MCF 10A (cell line): ENCODE measurements at regions not wholly inside any gene's neighbourhood (a gene's known extent, or its start where the extent isn't known, plus 50 kb on each side); places are given as distances from the start of the nearest gene placed in this dataset.

ENCODE experiments used
- BruUV-seq: library from RNA; stranded (reverse); fragments of 400-500 nt; replicated peaks from 2 replicates; lab custom pipeline; 2021; lab: Mats Ljungman, UMichigan
- CTCF ChIA-PET: fragments of 300-600 bp; sonication (Branson Sonifier 250); formaldehyde crosslinking; extraction: SDS; loops from one replicate; lab custom pipeline; 2021; ENCODE audit warnings: antibody characterized with exemption, inconsistent platforms; lab: Yijun Ruan, JAX
- POLR2A ChIA-PET: fragments of 300-600, 350-650 bp; sonication (Branson Sonifier 250); formaldehyde crosslinking; extraction: SDS; loops from one replicate; lab custom pipeline; 2020; ENCODE audit warnings: antibody characterized with exemption, inconsistent platforms; lab: Yijun Ruan, JAX
- DNase-seq: peaks from one replicate; pipeline ENCODE4 v3.0.0-alpha.2; 2018; ENCODE audit not compliant: unreplicated experiment
- H3K27ac Mint-ChIP-seq: one replicate; pipeline ENCODE4 v1.8.0; 2022; ENCODE audit warnings: mild to moderate bottlenecking, low read depth, mixed read lengths; ENCODE audit not compliant: unreplicated experiment
- H3K27me3 Mint-ChIP-seq: one replicate; pipeline ENCODE4 v1.8.0; 2022; ENCODE audit warnings: mixed read lengths; ENCODE audit not compliant: insufficient read depth, unreplicated experiment
- H3K36me3 Mint-ChIP-seq: one replicate; pipeline ENCODE4 v1.8.0; 2022; ENCODE audit warnings: mild to moderate bottlenecking, moderate library complexity, mixed read lengths; ENCODE audit not compliant: insufficient read depth, unreplicated experiment
- H3K4me1 Mint-ChIP-seq: one replicate; pipeline ENCODE4 v1.8.0; 2022; ENCODE audit warnings: mixed read lengths; ENCODE audit not compliant: insufficient read depth, unreplicated experiment
- H3K4me3 Mint-ChIP-seq: one replicate; pipeline ENCODE4 v1.8.0; 2022; ENCODE audit warnings: mild to moderate bottlenecking, moderate library complexity, mixed read lengths; ENCODE audit not compliant: unreplicated experiment
- H3K9me3 Mint-ChIP-seq: one replicate; pipeline ENCODE4 v1.8.0; 2022; ENCODE audit warnings: mixed read lengths; ENCODE audit not compliant: unreplicated experiment
- CTCF ChIP-seq: fragments of 200-600 bp; IDR thresholded peaks from one replicate; pipeline ENCODE4 v1.8.0; 2022; ENCODE audit warnings: antibody characterized with exemption, mild to moderate bottlenecking; ENCODE audit not compliant: unreplicated experiment
- intact Hi-C: fragments of 100-400 bp; cut with micrococcal nuclease; formaldehyde crosslinking; loops from 2 replicates; pipeline ENCODE4 v1.14.1; 2022

GRCh38 chr10:83089335-83089734 lies 1050.0 kb upstream of the GHITM start:
- no peaks in the 10 kb centered on the region for H3K9me3 Mint-ChIP-seq
- intact Hi-C loops = no loop called here
- no peak overlapping the region for H3K27ac Mint-ChIP-seq
- no TSS peak for BruUV-seq
- no peaks in the 10 kb centered on the region for H3K4me1 Mint-ChIP-seq
- no peak for DNase-seq
- no peaks in the 10 kb centered on the region for H3K27me3 Mint-ChIP-seq
- CTCF ChIA-PET = interaction anchor here (0.6 kb wide), 1 partner anchor 752 kb away, joined by 4 read pairs; no protein-coding TSS in a partner anchor
- POLR2A ChIA-PET = no interaction called here
- no peak for TF ChIP-seq CTCF
- no peak overlapping the region for H3K4me3 Mint-ChIP-seq
- H3K36me3 Mint-ChIP-seq = no peaks in the 10 kb centered on the region

GRCh38 chr10:83104616-83105015 lies 1034.7 kb upstream of the GHITM start:
- POLR2A ChIA-PET = interaction anchor here (0.6 kb wide), 1 partner anchor 77 kb away, joined by 3 read pairs; no protein-coding TSS in a partner anchor
- no peak overlapping the region for H3K4me3 Mint-ChIP-seq
- no peak for TF ChIP-seq CTCF
- BruUV-seq = no TSS peak
- H3K27ac Mint-ChIP-seq = no peak overlapping the region
- DNase-seq = no peak
- no peaks in the 10 kb centered on the region for H3K27me3 Mint-ChIP-seq
- CTCF ChIA-PET = no interaction called here
- intact Hi-C loops = no loop called here
- no peaks in the 10 kb centered on the region for H3K4me1 Mint-ChIP-seq
- H3K9me3 Mint-ChIP-seq = peaks cover 8% of the 10 kb centered on the region
- H3K36me3 Mint-ChIP-seq = no peaks in the 10 kb centered on the region

GRCh38 chr10:83108565-83109333 lies 1030.6 kb upstream of the GHITM start:
- TF ChIP-seq CTCF = no peak
- ChIA-PET CTCF (no interaction called here), POLR2A (no interaction called here)
- H3K27ac Mint-ChIP-seq = no peak overlapping the region
- peaks cover 11% of the 10 kb centered on the region for H3K9me3 Mint-ChIP-seq
- no peaks in the 10 kb centered on the region for H3K36me3 Mint-ChIP-seq
- H3K4me3 Mint-ChIP-seq = no peak overlapping the region
- intact Hi-C loops = no loop called here
- DNase-seq = no peak
- H3K27me3 Mint-ChIP-seq = no peaks in the 10 kb centered on the region
- no peaks in the 10 kb centered on the region for H3K4me1 Mint-ChIP-seq
- no TSS peak for BruUV-seq

GRCh38 chr10:83119346-83119745 lies 1020.0 kb upstream of the GHITM start:
- Mint-ChIP-seq H3K9me3 (no peaks in the 10 kb centered on the region), H3K27ac (no peak overlapping the region), H3K27me3 (no peaks in the 10 kb centered on the region), H3K4me1 (no peaks in the 10 kb centered on the region), H3K4me3 (no peak overlapping the region), H3K36me3 (no peaks in the 10 kb centered on the region)
- DNase-seq = no peak
- CTCF ChIA-PET = no interaction called here
- no peak for TF ChIP-seq CTCF
- intact Hi-C loops = no loop called here
- POLR2A ChIA-PET = interaction anchor here (0.7 kb wide), 1 partner anchor 852 kb away, joined by 3 read pairs; no protein-coding TSS in a partner anchor
- BruUV-seq = no TSS peak
